ENCODE measurements at regions not wholly inside any gene's neighbourhood (a gene's known extent, or its start where the extent isn't known, plus 50 kb on each side); places are given as distances from the start of the nearest gene placed in this dataset.
"Not testable (repeated sequence)": the region's sequence is repeated elsewhere in the genome, so short reads cannot be mapped to it uniquely, and the experiment has no call there.

- no peak for DNase-seq
Measured at GRCh38 chr2:166831930-166832329, 56.4 kb upstream of the XIRP2 start.

GRCh38 chr2:166825914-166826313 is 62.4 kb upstream of the XIRP2 start:
- no peak for DNase-seq

DNA sequence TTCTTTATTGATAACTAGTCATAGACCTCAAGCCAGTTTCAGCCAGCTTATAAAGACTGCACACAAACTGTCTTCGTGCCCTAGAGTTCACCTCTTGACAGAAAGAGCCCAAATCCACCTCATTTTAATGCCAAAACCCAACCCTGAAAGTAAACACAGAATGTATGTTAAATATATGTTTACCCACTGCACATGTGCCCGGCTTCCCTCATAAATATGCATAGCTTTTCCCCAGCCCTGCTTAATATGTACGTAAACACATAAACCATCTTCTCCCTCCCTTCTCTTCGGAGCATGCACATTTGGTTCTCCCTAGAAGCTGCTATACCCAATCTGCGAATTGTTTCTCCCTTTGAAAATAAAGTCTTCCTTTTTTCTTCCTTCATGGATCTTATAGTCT is 73.9 kb upstream of the XIRP2 start:
- DNase-seq = no peak

DNA sequence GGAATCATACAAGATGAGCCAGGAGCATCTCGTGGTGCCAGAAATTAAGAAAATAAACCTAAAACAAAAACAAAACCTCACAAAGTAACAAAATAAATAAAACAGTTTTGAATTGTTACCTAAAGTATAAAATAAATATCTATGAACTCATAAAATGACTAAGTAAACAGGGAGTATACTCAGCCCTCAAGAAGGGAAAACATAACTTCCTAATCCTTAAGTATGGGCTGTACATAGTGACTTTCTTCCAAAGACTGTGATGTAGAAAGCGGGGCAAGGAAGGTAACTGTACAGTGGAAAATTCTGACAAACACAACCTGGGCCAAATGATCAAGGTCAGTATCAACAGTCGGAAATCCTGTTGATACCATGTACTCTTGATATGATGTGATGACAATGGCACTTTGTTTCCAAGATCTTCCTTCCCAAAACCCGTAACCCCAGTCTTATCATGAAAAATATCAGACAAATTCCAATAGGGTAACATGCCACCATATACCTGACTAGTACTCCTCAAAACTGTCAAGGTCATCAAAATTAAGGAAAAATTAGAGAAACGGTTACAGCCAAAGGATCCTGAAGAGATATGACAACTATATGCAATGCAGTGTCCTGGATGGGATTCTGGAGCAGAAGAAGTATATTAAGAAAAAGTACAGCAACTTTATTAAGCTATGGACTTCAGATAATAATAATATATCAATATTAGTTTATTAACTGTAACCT is 76.0 kb upstream of the XIRP2 start:
- DNase-seq = no peak

- no peak for DNase-seq
Measured at GRCh38 chr2:166805753-166806152, 82.5 kb upstream of the XIRP2 start.

- no peak for DNase-seq
Measured at GRCh38 chr2:166803373-166804000, 84.8 kb upstream of the XIRP2 start.

- no peak for DNase-seq
Measured at GRCh38 chr2:166802475-166802874, 85.8 kb upstream of the XIRP2 start.

GRCh38 chr2:166792808-166793207 is 95.5 kb upstream of the XIRP2 start:
- DNase-seq = no peak

DNA sequence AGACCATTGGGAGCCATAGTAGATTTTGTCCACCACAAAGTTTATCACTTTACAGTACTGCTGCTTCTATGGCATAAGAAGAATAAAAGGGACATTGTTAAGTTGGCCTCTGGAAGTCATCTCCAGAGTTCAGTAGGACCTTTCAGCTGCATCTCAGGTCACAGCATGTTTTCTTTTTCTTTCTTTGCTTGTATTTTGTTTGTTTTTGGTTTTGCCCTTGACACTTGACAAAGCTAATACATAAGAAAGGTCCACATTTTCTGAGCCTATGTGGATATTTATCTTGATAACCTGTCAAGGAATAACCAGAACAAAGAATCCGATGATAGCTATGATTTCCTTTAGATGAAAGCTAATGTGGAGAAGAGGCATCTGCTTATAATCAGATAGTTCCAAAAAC is 101.6 kb upstream of the XIRP2 start:
- DNase-seq = no peak

DNA sequence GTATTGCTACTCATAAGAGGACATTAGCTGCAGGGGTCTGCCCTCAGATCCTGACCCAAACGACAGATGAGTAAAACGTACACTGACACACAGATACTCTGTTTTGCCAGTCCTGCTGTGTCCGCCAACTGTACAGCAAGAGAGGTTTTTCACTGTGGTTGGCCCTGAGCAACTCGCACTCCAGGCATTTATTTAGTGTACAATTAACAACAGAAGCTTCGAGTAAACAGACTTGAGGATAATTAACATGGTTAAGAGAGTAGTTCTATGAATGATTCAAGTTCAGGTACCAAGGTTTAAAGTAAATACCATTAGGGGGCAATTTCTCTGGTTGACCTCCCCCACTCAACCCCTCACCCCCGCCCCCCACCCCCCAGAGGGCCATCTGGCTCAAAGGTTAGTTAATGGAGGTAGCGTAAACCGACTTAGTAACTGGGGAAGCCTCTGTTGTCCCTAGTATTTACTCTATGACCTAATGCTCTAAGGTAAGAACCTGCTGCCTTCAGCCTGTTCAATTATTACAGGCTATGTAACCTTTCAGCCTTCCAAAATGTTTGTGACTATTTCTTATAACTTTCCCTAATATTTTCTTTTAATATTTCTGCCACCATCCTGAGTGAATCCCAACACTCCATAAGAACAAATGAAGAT is 103.9 kb upstream of the XIRP2 start:
- no peak for DNase-seq

- DNase-seq = no peak
Measured at GRCh38 chr2:166775176-166775575, 113.1 kb upstream of the XIRP2 start.

GRCh38 chr2:166773308-166773949 is 114.9 kb upstream of the XIRP2 start:
- DNase-seq = no peak

DNA sequence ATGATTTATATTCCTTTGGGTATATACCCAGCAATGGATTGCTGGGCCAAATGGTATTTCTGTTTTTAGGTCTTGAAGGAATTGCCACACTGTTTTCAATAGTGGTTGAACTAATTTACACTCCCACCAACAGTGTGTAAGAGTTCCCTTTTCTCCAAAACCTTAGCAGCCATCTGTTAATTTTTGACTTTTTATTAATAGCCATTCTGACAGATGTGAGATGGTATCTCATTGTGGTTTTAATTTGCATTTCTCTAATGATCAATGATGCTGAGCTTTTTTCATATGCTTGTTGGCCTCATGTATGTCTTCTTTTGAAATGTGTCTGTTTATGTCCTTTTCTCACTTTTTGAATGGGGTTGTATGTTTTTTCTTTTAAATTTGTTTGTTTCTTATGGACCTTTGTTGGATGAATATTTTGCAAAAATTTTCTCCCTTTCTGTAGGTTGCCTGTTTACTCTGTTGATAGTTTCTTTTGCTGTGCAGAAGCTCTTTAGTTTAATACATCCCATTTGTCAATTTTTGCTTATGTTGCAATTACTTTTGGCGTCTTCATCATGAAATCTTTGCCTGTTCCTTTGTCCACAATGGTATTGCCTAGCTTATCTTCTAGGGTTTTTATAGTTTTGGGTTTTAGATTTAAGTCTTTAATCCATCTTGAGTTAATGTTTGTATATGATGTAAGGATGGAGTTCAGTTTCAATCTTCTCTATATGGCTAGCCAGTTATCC is 119.7 kb upstream of the XIRP2 start:
- DNase-seq = no peak

- DNase-seq = not testable (repeated sequence)
Measured at GRCh38 chr2:166766769-166767322, 121.4 kb upstream of the XIRP2 start.

DNA sequence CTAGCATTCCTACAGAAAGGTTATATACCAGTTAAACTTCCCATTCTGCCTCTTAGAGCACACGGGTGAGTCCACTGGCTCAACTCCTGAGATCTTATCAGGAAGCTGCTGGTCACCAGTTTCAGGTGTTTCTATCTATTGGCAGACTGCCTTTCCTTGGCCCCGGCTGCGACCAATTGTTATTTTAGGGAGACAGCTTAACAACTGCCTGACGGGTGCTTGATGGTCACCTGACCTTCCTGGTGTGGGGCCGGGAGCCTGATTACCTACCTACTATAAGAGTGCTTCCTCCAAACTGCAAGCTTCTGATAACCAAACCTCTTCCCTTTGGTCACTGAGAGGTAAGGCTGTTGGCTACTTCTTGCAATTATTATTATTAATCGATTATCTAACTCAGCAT is 122.1 kb upstream of the XIRP2 start:
- DNase-seq = no peak

DNA sequence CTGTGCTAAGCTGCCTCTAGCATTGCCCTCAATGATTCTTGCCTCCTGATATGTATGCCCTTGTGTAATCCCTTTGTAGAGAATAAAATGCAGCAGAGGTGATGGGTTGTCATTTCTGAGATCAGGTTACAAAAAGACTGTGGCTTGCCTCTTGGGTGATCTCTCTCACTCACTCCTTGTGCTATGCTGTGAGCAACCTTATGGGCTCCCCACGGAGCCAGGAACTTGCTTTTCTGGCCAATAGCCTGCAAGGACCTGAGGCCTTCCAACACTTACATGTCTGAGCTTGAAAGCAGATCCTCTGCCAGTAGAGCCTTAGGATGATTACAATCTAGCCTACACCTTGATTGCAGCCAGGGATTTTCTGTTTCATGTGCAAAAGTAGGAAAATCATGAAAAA is 123.1 kb upstream of the XIRP2 start:
- no peak for DNase-seq

DNA sequence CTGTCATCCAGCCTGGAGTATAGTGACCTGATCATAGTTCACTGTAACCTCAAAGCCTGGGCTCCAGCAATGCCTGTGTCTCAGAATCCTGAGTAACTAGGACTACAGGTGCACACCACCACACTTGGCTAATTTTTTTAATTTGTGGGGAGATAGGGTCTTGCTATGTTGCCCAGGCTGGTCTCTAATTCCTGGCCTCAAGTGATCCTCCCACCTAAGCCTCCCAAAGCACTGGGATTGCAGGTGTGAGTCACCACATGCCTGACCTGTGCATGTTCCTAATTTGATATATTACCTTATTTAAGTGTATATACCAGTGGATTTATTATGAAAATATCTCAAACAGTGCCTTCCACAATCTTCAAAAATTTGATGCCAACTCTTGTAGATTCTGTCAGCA is 123.6 kb upstream of the XIRP2 start:
- DNase-seq = no peak

GRCh38 chr2:166764216-166764615 is 124.1 kb upstream of the XIRP2 start:
- no peak for DNase-seq

DNA sequence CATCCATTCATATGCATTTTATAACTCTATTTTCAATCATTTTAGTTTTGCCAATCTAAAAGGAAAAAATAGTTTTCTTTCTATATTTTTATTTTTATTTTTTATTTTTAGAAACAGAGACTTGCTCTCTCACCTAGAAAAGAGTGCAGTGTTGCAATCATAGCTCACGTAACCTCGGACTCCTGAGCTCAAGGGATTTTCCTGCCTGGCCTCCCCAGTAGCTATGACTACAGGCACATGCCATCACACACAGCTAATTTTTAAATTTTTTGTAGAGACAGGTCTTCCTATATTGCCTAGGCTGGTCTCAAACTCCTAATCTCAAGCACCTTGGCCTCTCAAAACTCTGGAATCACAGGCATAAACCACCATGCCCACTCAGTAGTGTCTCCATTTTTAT is 125.5 kb upstream of the XIRP2 start:
- DNase-seq = no peak

DNA sequence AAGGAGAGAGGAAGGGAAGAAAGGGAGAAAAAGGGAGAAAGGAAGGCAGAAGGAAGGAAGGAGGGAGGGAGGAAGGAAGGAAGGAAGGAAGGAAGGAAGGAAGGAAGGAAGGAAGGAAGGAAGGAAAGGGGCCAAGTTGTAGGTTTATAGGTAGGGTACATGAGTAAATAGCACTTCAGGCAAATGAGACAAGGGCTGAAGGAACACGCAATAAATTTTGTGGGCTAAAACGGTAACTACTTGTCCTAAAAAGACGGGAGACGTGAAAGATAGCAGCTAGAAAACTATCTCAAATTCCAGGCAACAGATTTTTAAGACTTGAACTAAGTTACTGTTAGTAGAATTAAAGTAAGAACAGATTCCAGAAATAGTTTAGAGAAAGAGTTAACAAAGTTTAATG is 129.3 kb upstream of the XIRP2 start:
- DNase-seq = no peak

- DNase-seq = no peak
Measured at GRCh38 chr2:166750624-166751023, 137.7 kb upstream of the XIRP2 start.

DNA sequence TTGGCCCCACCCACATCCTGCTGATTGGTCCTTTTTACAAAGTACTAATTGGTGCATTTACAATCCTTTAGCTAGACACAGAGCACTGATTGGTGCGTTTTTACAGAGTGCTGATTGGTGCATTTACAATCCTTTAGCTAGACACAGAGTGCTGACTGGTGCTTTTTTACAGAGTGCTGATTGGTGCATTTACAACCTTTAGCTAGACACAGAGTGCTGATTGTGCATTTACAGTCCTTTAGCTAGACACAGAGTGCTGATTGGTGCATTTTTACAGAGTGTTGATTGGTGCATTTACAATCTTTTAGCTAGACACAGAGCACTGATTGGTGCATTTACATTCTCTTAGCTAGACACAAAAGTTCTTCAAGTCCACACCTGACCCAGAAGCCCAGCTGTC is 144.2 kb upstream of the XIRP2 start:
- DNase-seq = not testable (repeated sequence)

DNA sequence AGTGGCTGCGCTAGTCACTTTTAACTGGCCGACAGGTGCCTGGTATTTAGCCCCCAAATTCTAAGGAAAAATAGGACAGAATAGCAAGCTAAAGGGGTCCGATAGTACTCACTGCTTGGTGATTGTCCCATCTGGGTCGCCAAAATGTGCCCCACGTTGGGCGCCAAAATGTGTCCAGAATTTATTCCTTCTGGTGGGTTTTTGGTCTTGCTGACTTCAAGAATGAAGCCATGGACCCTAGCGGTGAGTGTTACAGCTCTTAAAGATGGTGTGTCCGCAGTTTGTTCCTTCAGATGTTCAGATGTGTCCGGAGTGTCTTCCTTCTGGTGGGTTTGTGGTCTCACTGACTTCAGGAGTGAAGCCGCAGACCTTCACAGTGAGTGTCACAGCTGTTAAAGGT is 144.8 kb upstream of the XIRP2 start:
- not testable (repeated sequence) for DNase-seq
